ENCODE measurements at regions not wholly inside any gene's neighbourhood (a gene's known extent, or its start where the extent isn't known, plus 50 kb on each side); places are given as distances from the start of the nearest gene placed in this dataset.

DNA sequence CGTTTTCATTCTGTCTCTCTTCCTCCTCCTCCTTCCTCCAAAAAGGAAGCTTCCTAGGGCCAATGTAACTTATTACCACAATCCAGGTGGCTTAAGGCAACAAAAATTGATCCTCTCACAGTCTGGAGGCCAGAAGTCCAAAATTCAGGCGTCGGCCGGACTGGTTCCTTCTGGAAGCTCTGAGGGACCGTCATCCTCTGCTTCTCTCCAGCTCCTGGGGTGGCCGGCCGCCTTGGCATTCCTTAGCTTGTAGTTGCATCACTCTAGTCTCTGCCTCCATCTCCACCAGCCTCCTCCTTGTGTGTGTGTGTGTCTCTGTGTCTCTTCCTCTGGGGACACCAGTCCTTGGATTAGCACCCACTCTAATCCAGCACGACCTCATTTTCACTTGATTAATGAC, 89.0 kb upstream of the NPTX2 start:
- Histone ChIP-seq H3K27ac (ENCODE audit: low read depth) (no peak overlapping the region), H2AFZ (no peak overlapping the region), H3F3A (replicated peaks; ENCODE audit: low read depth) (no peaks in the 10 kb centered on the region), H3K27me3 (ENCODE audit: insufficient read depth) (no peaks in the 10 kb centered on the region), H4K20me1 (replicated peaks; ENCODE audit: insufficient read depth) (no peaks in the 10 kb centered on the region), H3K4me2 (no peak overlapping the region), H3K4me1 (ENCODE audit: insufficient read depth) (no peaks in the 10 kb centered on the region), H3K36me3 (ENCODE audit: insufficient read depth) (no peaks in the 10 kb centered on the region; the same call in 1 of the 2 replicates), H3K9me2 (ENCODE audit: insufficient read depth) (no peaks in the 10 kb centered on the region), H3K4me3 (no peak overlapping the region), H3K79me2 (replicated peaks; ENCODE audit: insufficient read depth) (no peaks in the 10 kb centered on the region)
- TF ChIP-seq CREB1 (CRISPR knock-in tag; IDR thresholded peaks at IDR 0.05; ENCODE audit: low read depth) = no peak
- no peak for TF ChIP-seq EZH2phosphoT487 (IDR thresholded peaks at IDR 0.05; ENCODE audit: unreplicated experiment)
- no peak for TF ChIP-seq POLR2AphosphoS5 (IDR thresholded peaks at IDR 0.05; ENCODE audit: low read depth)
- TF ChIP-seq NANOG (IDR thresholded peaks at IDR 0.05; ENCODE audit: borderline replicate concordance) = no peak
- TF ChIP-seq, protein P1, sequence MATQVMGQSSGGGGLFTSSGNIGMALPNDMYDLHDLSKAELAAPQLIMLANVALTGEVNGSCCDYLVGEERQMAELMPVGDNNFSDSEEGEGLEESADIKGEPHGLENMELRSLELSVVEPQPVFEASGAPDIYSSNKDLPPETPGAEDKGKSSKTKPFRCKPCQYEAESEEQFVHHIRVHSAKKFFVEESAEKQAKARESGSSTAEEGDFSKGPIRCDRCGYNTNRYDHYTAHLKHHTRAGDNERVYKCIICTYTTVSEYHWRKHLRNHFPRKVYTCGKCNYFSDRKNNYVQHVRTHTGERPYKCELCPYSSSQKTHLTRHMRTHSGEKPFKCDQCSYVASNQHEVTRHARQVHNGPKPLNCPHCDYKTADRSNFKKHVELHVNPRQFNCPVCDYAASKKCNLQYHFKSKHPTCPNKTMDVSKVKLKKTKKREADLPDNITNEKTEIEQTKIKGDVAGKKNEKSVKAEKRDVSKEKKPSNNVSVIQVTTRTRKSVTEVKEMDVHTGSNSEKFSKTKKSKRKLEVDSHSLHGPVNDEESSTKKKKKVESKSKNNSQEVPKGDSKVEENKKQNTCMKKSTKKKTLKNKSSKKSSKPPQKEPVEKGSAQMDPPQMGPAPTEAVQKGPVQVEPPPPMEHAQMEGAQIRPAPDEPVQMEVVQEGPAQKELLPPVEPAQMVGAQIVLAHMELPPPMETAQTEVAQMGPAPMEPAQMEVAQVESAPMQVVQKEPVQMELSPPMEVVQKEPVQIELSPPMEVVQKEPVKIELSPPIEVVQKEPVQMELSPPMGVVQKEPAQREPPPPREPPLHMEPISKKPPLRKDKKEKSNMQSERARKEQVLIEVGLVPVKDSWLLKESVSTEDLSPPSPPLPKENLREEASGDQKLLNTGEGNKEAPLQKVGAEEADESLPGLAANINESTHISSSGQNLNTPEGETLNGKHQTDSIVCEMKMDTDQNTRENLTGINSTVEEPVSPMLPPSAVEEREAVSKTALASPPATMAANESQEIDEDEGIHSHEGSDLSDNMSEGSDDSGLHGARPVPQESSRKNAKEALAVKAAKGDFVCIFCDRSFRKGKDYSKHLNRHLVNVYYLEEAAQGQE (IDR thresholded peaks at IDR 0.05; ENCODE audit: unreplicated experiment) = no peak
- no peak for TF ChIP-seq JUNB (IDR thresholded peaks at IDR 0.05; ENCODE audit: unreplicated experiment)
- Mint-ChIP-seq H3K36me3 (ENCODE audit: low read depth) (peaks cover 18% of the 10 kb centered on the region), H3K27ac (no peak overlapping the region), H3K4me1 (no peaks in the 10 kb centered on the region), H3K9me3 (peaks cover 54% of the 10 kb centered on the region), H3K4me3 (no peak overlapping the region), H3K27me3 (ENCODE audit: insufficient read depth, low read depth, poor library complexity) (peaks cover 6% of the 10 kb centered on the region)
- ATAC-seq (no peak), DNase-seq (ENCODE audit: low spot score) (no peak)

DNA sequence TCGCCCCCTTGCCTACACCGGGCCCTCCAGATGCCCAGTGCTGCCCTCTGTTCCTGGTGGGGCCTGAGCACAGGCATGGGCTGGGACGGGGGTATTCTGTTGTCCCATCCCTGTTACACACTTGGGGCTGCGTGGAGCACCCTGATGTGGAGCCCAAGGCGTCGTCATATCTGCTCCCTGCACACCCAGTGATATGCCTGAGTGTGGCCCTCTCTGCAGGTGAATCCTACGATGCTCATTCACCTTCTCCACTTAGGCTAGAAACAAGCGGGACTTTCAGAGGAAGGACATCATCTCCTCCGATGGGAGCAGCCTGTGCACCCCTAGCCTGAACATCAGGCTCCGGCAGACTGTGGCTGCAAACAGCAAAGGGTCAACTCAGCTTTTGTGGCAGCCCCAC, 91.0 kb upstream of the NPTX2 start:
- H3F3A ChIP-seq (replicated peaks; ENCODE audit: low read depth) = no peaks in the 10 kb centered on the region
- H3K9me3 Mint-ChIP-seq = peaks cover 61% of the 10 kb centered on the region
- no peaks in the 10 kb centered on the region; the same call in 1 of the 2 replicates for H3K36me3 ChIP-seq (ENCODE audit: insufficient read depth)
- no peak overlapping the region for H3K27ac ChIP-seq (ENCODE audit: low read depth)
- no peak for ATAC-seq
- no peak overlapping the region for H3K4me3 Mint-ChIP-seq
- H3K4me3 ChIP-seq = no peak overlapping the region
- no peaks in the 10 kb centered on the region for H4K20me1 ChIP-seq (replicated peaks; ENCODE audit: insufficient read depth)
- H3K4me1 Mint-ChIP-seq = no peaks in the 10 kb centered on the region
- peaks cover 7% of the 10 kb centered on the region for H3K27me3 Mint-ChIP-seq (ENCODE audit: insufficient read depth, low read depth, poor library complexity)
- no peak overlapping the region for H3K27ac Mint-ChIP-seq
- no peak for TF ChIP-seq CREB1 (CRISPR knock-in tag; IDR thresholded peaks at IDR 0.05; ENCODE audit: low read depth)
- no peak for TF ChIP-seq POLR2AphosphoS5 (IDR thresholded peaks at IDR 0.05; ENCODE audit: low read depth)
- TF ChIP-seq CTCF (conservative IDR thresholded peaks at IDR 0.05; ENCODE audit: low read depth in 2 of 2) = no peak
- TF ChIP-seq, protein P2, sequence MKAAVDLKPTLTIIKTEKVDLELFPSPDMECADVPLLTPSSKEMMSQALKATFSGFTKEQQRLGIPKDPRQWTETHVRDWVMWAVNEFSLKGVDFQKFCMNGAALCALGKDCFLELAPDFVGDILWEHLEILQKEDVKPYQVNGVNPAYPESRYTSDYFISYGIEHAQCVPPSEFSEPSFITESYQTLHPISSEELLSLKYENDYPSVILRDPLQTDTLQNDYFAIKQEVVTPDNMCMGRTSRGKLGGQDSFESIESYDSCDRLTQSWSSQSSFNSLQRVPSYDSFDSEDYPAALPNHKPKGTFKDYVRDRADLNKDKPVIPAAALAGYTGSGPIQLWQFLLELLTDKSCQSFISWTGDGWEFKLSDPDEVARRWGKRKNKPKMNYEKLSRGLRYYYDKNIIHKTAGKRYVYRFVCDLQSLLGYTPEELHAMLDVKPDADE (IDR thresholded peaks at IDR 0.05) = no peak
- H3K27me3 ChIP-seq (ENCODE audit: insufficient read depth) = no peaks in the 10 kb centered on the region
- no peaks in the 10 kb centered on the region for H3K79me2 ChIP-seq (replicated peaks; ENCODE audit: insufficient read depth)
- H2AFZ ChIP-seq = no peak overlapping the region
- no peaks in the 10 kb centered on the region for H3K9me2 ChIP-seq (ENCODE audit: insufficient read depth)
- no peak for DNase-seq (ENCODE audit: low spot score)
- no peaks in the 10 kb centered on the region for H3K4me1 ChIP-seq (ENCODE audit: insufficient read depth)
- H3K36me3 Mint-ChIP-seq (ENCODE audit: low read depth) = peaks cover 13% of the 10 kb centered on the region
- H3K4me2 ChIP-seq = no peak overlapping the region

All from GM23338 (cell line).